ACC112 (cell line): ENCODE measurements at regions not wholly inside any gene's neighbourhood (a gene's known extent, or its start where the extent isn't known, plus 50 kb on each side); places are given as distances from the start of the nearest gene placed in this dataset.

Experiments
- H2AFZ ChIP-seq: fragments of 200-600 bp; sonication (generic); one replicate; pipeline ENCODE4 v1.6.0; 2017; ENCODE audit warnings: antibody characterized with exemption, low read length; ENCODE audit not compliant: unreplicated experiment
- H3K27ac ChIP-seq: fragments of 200-600 bp; sonication (generic); 2 replicates; pipeline ENCODE4 v1.5.1; 2014; ENCODE audit warnings: low read depth, mild to moderate bottlenecking, antibody characterized with exemption, low read length, moderate library complexity
- H3K27me3 ChIP-seq: fragments of 200-600 bp; sonication (generic); 2 replicates; pipeline ENCODE4 v1.6.1; 2014; ENCODE audit warnings: mild to moderate bottlenecking, antibody characterized with exemption, low read length, moderate library complexity, mixed read lengths; ENCODE audit not compliant: insufficient read depth
- H3K36me3 ChIP-seq: fragments of 200-600 bp; sonication (generic); 2 replicates; pipeline ENCODE4 v1.6.1; 2016; ENCODE audit warnings: mild to moderate bottlenecking, antibody characterized with exemption, low read length, moderate library complexity, mixed read lengths; ENCODE audit not compliant: insufficient read depth
- H3K4me1 ChIP-seq: fragments of 200-600 bp; sonication (generic); one replicate; pipeline ENCODE4 v1.6.1; 2016; ENCODE audit warnings: low read length, mixed read lengths; ENCODE audit not compliant: insufficient read depth, unreplicated experiment, control insufficient read depth
- H3K4me3 ChIP-seq: fragments of 200-600 bp; sonication (generic); 2 replicates; pipeline ENCODE4 v1.5.1; 2014; ENCODE audit warnings: mild to moderate bottlenecking, low read depth, low read length
- H3K79me2 ChIP-seq: fragments of 200-600 bp; sonication (generic); one replicate; pipeline ENCODE4 v1.6.0; 2016; ENCODE audit warnings: low read length; ENCODE audit not compliant: control insufficient read depth, unreplicated experiment, insufficient read depth

- Histone ChIP-seq H2AFZ (no peak overlapping the region), H3K27me3 (no peaks in the 10 kb centered on the region), H3K4me1 (peaks cover 14% of the 10 kb centered on the region), H3K79me2 (no peaks in the 10 kb centered on the region), H3K36me3 (no peaks in the 10 kb centered on the region), H3K4me3 (no peak overlapping the region), H3K27ac (no peak overlapping the region)
Measured at GRCh38 chr6:113591896-113592827, 265.0 kb upstream of the MARCKS start.

GRCh38 chr6:113594726-113595125 is 262.4 kb upstream of the MARCKS start:
- no peaks in the 10 kb centered on the region for H3K27me3 ChIP-seq
- peaks cover 21% of the 10 kb centered on the region for H3K4me1 ChIP-seq
- H3K36me3 ChIP-seq, result no peaks in the 10 kb centered on the region
- H3K4me3 ChIP-seq, result no peak overlapping the region
- H2AFZ ChIP-seq, result no peak overlapping the region
- no peaks in the 10 kb centered on the region for H3K79me2 ChIP-seq
- no peak overlapping the region for H3K27ac ChIP-seq

- Histone ChIP-seq H3K79me2 (no peaks in the 10 kb centered on the region), H3K27me3 (no peaks in the 10 kb centered on the region), H3K4me1 (peaks cover 21% of the 10 kb centered on the region), H3K4me3 (no peak overlapping the region), H2AFZ (no peak overlapping the region), H3K36me3 (no peaks in the 10 kb centered on the region), H3K27ac (no peak overlapping the region)
Measured at GRCh38 chr6:113595911-113596376, 261.2 kb upstream of the MARCKS start.

GRCh38 chr6:113596387-113597230 is 260.5 kb upstream of the MARCKS start:
- H3K27ac ChIP-seq, result peak overlapping the region; percentile 57

GRCh38 chr6:113597231-113597583 is 259.9 kb upstream of the MARCKS start:
- Histone ChIP-seq H2AFZ (no peak overlapping the region), H3K27me3 (no peaks in the 10 kb centered on the region), H3K79me2 (no peaks in the 10 kb centered on the region), H3K4me1 (peaks cover 17% of the 10 kb centered on the region), H3K36me3 (no peaks in the 10 kb centered on the region), H3K27ac (peak overlapping the region; percentile 57), H3K4me3 (no peak overlapping the region)

More at GRCh38 chr6:113596387-113597230, 260.5 kb upstream of the MARCKS start:
- Histone ChIP-seq H3K4me3 (no peak overlapping the region), H3K79me2 (no peaks in the 10 kb centered on the region), H2AFZ (no peak overlapping the region), H3K4me1 (peaks cover 21% of the 10 kb centered on the region), H3K27me3 (no peaks in the 10 kb centered on the region), H3K36me3 (no peaks in the 10 kb centered on the region)

- no peaks in the 10 kb centered on the region for H3K36me3 ChIP-seq
- H3K79me2 ChIP-seq, result no peaks in the 10 kb centered on the region
- H2AFZ ChIP-seq, result no peak overlapping the region
- H3K4me1 ChIP-seq, result peaks cover 15% of the 10 kb centered on the region
- H3K27me3 ChIP-seq, result no peaks in the 10 kb centered on the region
- no peak overlapping the region for H3K27ac ChIP-seq
- H3K4me3 ChIP-seq, result no peak overlapping the region
Measured at GRCh38 chr6:113598786-113599185, 258.4 kb upstream of the MARCKS start.

- Histone ChIP-seq H3K4me3 (no peak overlapping the region), H3K4me1 (peaks cover 19% of the 10 kb centered on the region), H3K27ac (no peak overlapping the region), H3K36me3 (no peaks in the 10 kb centered on the region), H3K79me2 (no peaks in the 10 kb centered on the region), H3K27me3 (no peaks in the 10 kb centered on the region), H2AFZ (no peak overlapping the region)
Measured at GRCh38 chr6:113599444-113599843, 257.7 kb upstream of the MARCKS start.

GRCh38 chr6:113600551-113601339 is 256.4 kb upstream of the MARCKS start:
- Histone ChIP-seq H3K27ac (no peak overlapping the region), H3K4me3 (no peak overlapping the region), H3K4me1 (peaks cover 23% of the 10 kb centered on the region)

GRCh38 chr6:113607821-113608545 is 249.2 kb upstream of the MARCKS start:
- Histone ChIP-seq H3K36me3 (no peaks in the 10 kb centered on the region), H3K79me2 (no peaks in the 10 kb centered on the region), H3K27me3 (no peaks in the 10 kb centered on the region), H3K4me3 (no peak overlapping the region), H2AFZ (no peak overlapping the region), H3K4me1 (peaks cover 11% of the 10 kb centered on the region), H3K27ac (no peak overlapping the region)

More at GRCh38 chr6:113600551-113601339, 256.4 kb upstream of the MARCKS start:
- Histone ChIP-seq H3K36me3 (no peaks in the 10 kb centered on the region), H3K27me3 (no peaks in the 10 kb centered on the region), H2AFZ (no peak overlapping the region), H3K79me2 (no peaks in the 10 kb centered on the region)
